ENCODE measurements at regions not wholly inside any gene's neighbourhood (a gene's known extent, or its start where the extent isn't known, plus 50 kb on each side); places are given as distances from the start of the nearest gene placed in this dataset.
"Not testable (repeated sequence)": the region's sequence is repeated elsewhere in the genome, so short reads cannot be mapped to it uniquely, and the experiment has no call there.

GRCh38 chr13:86409466-86410241, 610.4 kb upstream of the SLITRK6 start:
- DNase-seq (ENCODE audit: low spot score) (no peak), ATAC-seq (no peak)

- no peak for DNase-seq (ENCODE audit: low spot score)
- ATAC-seq: no peak
Observed at GRCh38 chr13:86425170-86425815, 626.1 kb upstream of the SLITRK6 start.

- DNase-seq (ENCODE audit: low spot score) (no peak), ATAC-seq (no peak)
Observed at GRCh38 chr13:86426437-86426836, 627.2 kb upstream of the SLITRK6 start.

- no peak for DNase-seq (ENCODE audit: low spot score)
- no peak for ATAC-seq
Observed at GRCh38 chr13:86429756-86430155, 630.5 kb upstream of the SLITRK6 start.

- no peak for DNase-seq (ENCODE audit: low spot score)
- no peak for ATAC-seq
Observed at GRCh38 chr13:86438034-86438433, 638.8 kb upstream of the SLITRK6 start.

GRCh38 chr13:86445206-86445605, 646.0 kb upstream of the SLITRK6 start:
- no peak for DNase-seq (ENCODE audit: low spot score)
- no peak for ATAC-seq

GRCh38 chr13:86445672-86446071, 646.5 kb upstream of the SLITRK6 start:
- ATAC-seq (no peak), DNase-seq (ENCODE audit: low spot score) (no peak)

- ATAC-seq (no peak), DNase-seq (ENCODE audit: low spot score) (no peak)
Observed at GRCh38 chr13:86446311-86446710, 647.1 kb upstream of the SLITRK6 start.

- ATAC-seq (no peak), DNase-seq (ENCODE audit: low spot score) (no peak)
Observed at GRCh38 chr13:86447479-86447878, 648.3 kb upstream of the SLITRK6 start.

GRCh38 chr13:86462011-86462410, 662.8 kb upstream of the SLITRK6 start:
- ATAC-seq: no peak
- DNase-seq (ENCODE audit: low spot score): no peak

GRCh38 chr13:86464193-86464592, 665.0 kb upstream of the SLITRK6 start:
- ATAC-seq (no peak), DNase-seq (ENCODE audit: low spot score) (no peak)

- ATAC-seq: no peak
- no peak for DNase-seq (ENCODE audit: low spot score)
Observed at GRCh38 chr13:86474971-86475370, 675.8 kb upstream of the SLITRK6 start.

- ATAC-seq: no peak
- DNase-seq (ENCODE audit: low spot score): no peak
Observed at GRCh38 chr13:86476656-86477055, 677.4 kb upstream of the SLITRK6 start.

GRCh38 chr13:86486582-86486981, 687.4 kb upstream of the SLITRK6 start:
- DNase-seq (ENCODE audit: low spot score): no peak
- no peak for ATAC-seq

- DNase-seq (ENCODE audit: low spot score) (no peak), ATAC-seq (no peak)
Observed at GRCh38 chr13:86491121-86491520, 691.9 kb upstream of the SLITRK6 start.

GRCh38 chr13:86501931-86502330, 702.7 kb upstream of the SLITRK6 start:
- not testable (repeated sequence) for ATAC-seq; DNase-seq (ENCODE audit: low spot score)

GRCh38 chr13:86510792-86511191, 711.6 kb upstream of the SLITRK6 start:
- ATAC-seq (no peak), DNase-seq (ENCODE audit: low spot score) (no peak)

GRCh38 chr13:86541461-86541860, 742.2 kb upstream of the SLITRK6 start:
- no peak for DNase-seq (ENCODE audit: low spot score)
- no peak for ATAC-seq

- DNase-seq (ENCODE audit: low spot score) (no peak), ATAC-seq (no peak)
Observed at GRCh38 chr13:86554066-86554465, 754.8 kb upstream of the SLITRK6 start.

GRCh38 chr13:86559901-86560300, 760.7 kb upstream of the SLITRK6 start:
- no peak for DNase-seq (ENCODE audit: low spot score)
- no peak for ATAC-seq

GRCh38 chr13:86562866-86563265, 763.6 kb upstream of the SLITRK6 start:
- no peak for DNase-seq (ENCODE audit: low spot score)
- ATAC-seq: no peak

- DNase-seq (ENCODE audit: low spot score) (no peak), ATAC-seq (no peak)
Observed at GRCh38 chr13:86563308-86563707, 764.1 kb upstream of the SLITRK6 start.

GRCh38 chr13:86567119-86567518, 767.9 kb upstream of the SLITRK6 start:
- no peak for DNase-seq (ENCODE audit: low spot score)
- ATAC-seq: peak; percentile 60
